Esophagus squamous epithelium (tissue), 4 donors: ENCODE measurements at regions not wholly inside any gene's neighbourhood (a gene's known extent, or its start where the extent isn't known, plus 50 kb on each side); places are given as distances from the start of the nearest gene placed in this dataset.

Experiments
- POLR2A ChIP-seq, 4 donors: fragments of 450-650 bp; IDR thresholded peaks; one replicate each; pipeline ENCODE4 v1.6.1; 2017; ENCODE audit warnings: antibody characterized with exemption in 4 of 4, mild to moderate bottlenecking in 4 of 4, moderate library complexity in 3 of 4
- TF ChIP-seq, protein P1 (sequence below), 6 experiments: fragments of 450-650 bp in 4 of 6; fragments of 200-600 bp in 2 of 6; sonication (generic) in 2 of 6; IDR thresholded peaks; one replicate each; pipeline ENCODE4 v1.5.1; 2016 to 2019; ENCODE audit warnings: antibody characterized with exemption in 6 of 6, mild to moderate bottlenecking in 4 of 6, moderate library complexity in 4 of 6

DNA sequence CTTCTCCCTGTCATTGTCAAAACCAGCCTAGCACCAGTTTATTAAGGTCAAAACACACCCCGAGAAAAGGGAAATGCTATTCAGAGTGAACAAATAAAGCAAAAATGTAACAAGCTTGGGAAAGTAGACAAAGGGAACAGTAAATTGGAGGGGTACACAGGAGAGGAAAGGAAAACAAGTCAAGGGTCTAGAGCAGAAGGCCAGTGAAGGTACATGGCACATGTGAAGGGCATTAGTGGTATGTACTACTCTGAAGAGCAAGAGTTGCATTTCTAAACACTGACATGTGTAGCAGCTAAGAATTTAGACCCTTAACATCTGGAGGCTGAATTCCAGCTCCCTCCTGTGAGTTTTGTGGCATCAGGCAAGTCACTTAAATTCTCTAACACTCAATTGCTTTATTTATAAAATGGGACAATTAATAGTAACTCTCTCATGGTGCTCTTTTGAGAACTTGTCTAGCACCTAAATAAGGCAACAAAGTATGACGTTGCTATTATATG lies 244.3 kb upstream of the ADAMTS9 start:
- TF ChIP-seq, protein P1, sequence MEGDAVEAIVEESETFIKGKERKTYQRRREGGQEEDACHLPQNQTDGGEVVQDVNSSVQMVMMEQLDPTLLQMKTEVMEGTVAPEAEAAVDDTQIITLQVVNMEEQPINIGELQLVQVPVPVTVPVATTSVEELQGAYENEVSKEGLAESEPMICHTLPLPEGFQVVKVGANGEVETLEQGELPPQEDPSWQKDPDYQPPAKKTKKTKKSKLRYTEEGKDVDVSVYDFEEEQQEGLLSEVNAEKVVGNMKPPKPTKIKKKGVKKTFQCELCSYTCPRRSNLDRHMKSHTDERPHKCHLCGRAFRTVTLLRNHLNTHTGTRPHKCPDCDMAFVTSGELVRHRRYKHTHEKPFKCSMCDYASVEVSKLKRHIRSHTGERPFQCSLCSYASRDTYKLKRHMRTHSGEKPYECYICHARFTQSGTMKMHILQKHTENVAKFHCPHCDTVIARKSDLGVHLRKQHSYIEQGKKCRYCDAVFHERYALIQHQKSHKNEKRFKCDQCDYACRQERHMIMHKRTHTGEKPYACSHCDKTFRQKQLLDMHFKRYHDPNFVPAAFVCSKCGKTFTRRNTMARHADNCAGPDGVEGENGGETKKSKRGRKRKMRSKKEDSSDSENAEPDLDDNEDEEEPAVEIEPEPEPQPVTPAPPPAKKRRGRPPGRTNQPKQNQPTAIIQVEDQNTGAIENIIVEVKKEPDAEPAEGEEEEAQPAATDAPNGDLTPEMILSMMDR (IDR thresholded peaks at IDR 0.05): no peak
- TF ChIP-seq POLR2A (IDR thresholded peaks at IDR 0.05): no peak
